Tibial nerve (tissue), 4 donors: ENCODE measurements at regions not wholly inside any gene's neighbourhood (a gene's known extent, or its start where the extent isn't known, plus 50 kb on each side); places are given as distances from the start of the nearest gene placed in this dataset.
"Not testable (repeated sequence)": the region's sequence is repeated elsewhere in the genome, so short reads cannot be mapped to it uniquely, and the experiment has no call there.

Source experiments
- DNase-seq, 2 donors: peaks; one replicate each; pipeline ENCODE4 v3.0.0-alpha.2; 2019; ENCODE audit warnings: low spot score in 2 of 2
- H3K27ac ChIP-seq, 4 donors: fragments of 200-600 bp; sonication (generic) in 3 of 4; one replicate each; pipeline ENCODE4 v1.5.1; 2017 to 2019; ENCODE audit warnings: mild to moderate bottlenecking in 1 of 4
- H3K27me3 ChIP-seq, 2 donors: fragments of 200-600 bp; sonication (generic) in 1 of 2; one replicate each; pipeline versions ENCODE4 v1.5.1 to v1.6.0; 2017 to 2019
- H3K36me3 ChIP-seq, 3 donors: fragments of 200-600 bp; sonication (generic); one replicate each; pipeline ENCODE4 v1.5.1; 2018 to 2019
- H3K4me1 ChIP-seq, 4 donors: fragments of 200-600 bp; sonication (generic) in 3 of 4; one replicate each; pipeline ENCODE4 v1.5.1; 2017 to 2019
- H3K4me3 ChIP-seq, 4 donors: fragments of 200-600 bp; sonication (generic) in 3 of 4; one replicate each; pipeline ENCODE4 v1.5.1; 2017 to 2019; ENCODE audit warnings: mild to moderate bottlenecking in 1 of 4, moderate library complexity in 1 of 4
- H3K9me3 ChIP-seq, 4 donors: fragments of 200-600 bp; sonication (generic) in 3 of 4; one replicate each; pipeline ENCODE4 v1.5.1; 2017 to 2019
- EP300 ChIP-seq, 2 donors: sonication (generic); formaldehyde crosslinking; IDR thresholded peaks; one replicate each; pipeline ENCODE4 v1.6.1; 2017; ENCODE audit warnings: antibody characterized with exemption in 2 of 2, mild to moderate bottlenecking in 1 of 2
- POLR2A ChIP-seq, 2 donors: fragments of 450-650 bp; IDR thresholded peaks; one replicate each; pipeline ENCODE4 v1.6.1; 2017; ENCODE audit warnings: antibody characterized with exemption in 2 of 2, mild to moderate bottlenecking in 2 of 2, moderate library complexity in 2 of 2
- WGBS, 2 donors: methylation state at CpG; one replicate each; pipeline ENCODE4 v1.1.5; 2018; 5-methylcytosine and 5-hydroxymethylcytosine counted together
- TF ChIP-seq, protein P1 (sequence below), 5 experiments: fragments of 200-600 bp in 3 of 5; fragments of 450-650 bp in 2 of 5; sonication (generic) in 3 of 5; IDR thresholded peaks; one replicate each; pipeline ENCODE4 v1.5.1; 2016 to 2019; ENCODE audit warnings: antibody characterized with exemption in 5 of 5, mild to moderate bottlenecking in 3 of 5, moderate library complexity in 2 of 5

DNA sequence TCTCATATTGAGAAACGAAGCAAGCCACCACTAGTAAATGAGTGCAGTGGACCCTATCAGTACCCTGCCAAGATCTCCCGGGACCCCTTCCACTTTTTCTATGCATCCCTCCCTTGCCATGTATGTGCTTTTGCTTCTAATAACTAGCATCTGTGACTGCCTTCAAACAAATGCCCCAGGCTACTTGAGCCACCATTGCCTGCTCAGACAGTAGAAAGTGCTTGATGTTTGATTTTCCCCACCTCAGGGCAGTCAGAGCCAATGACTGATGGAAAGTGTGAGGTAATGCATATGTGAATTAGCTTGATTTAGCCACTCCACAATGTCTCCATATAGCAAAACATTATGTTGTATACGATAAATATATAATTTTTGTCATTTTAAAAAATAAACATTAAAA lies 797.3 kb upstream of the ACO1 start:
- TF ChIP-seq, protein P1, sequence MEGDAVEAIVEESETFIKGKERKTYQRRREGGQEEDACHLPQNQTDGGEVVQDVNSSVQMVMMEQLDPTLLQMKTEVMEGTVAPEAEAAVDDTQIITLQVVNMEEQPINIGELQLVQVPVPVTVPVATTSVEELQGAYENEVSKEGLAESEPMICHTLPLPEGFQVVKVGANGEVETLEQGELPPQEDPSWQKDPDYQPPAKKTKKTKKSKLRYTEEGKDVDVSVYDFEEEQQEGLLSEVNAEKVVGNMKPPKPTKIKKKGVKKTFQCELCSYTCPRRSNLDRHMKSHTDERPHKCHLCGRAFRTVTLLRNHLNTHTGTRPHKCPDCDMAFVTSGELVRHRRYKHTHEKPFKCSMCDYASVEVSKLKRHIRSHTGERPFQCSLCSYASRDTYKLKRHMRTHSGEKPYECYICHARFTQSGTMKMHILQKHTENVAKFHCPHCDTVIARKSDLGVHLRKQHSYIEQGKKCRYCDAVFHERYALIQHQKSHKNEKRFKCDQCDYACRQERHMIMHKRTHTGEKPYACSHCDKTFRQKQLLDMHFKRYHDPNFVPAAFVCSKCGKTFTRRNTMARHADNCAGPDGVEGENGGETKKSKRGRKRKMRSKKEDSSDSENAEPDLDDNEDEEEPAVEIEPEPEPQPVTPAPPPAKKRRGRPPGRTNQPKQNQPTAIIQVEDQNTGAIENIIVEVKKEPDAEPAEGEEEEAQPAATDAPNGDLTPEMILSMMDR (IDR thresholded peaks at IDR 0.05): no peak
- TF ChIP-seq POLR2A (IDR thresholded peaks at IDR 0.05): no peak
- no peak for TF ChIP-seq EP300 (IDR thresholded peaks at IDR 0.05)
- Histone ChIP-seq H3K27me3 (no peaks in the 10 kb centered on the region), H3K36me3 (no peaks in the 10 kb centered on the region), H3K4me3 (no peak overlapping the region), H3K9me3 (no peaks in the 10 kb centered on the region), H3K27ac (no peak overlapping the region), H3K4me1 (no peaks in the 10 kb centered on the region)
- DNase-seq: no peak
- WGBS, 2 donors: 62 to 77% methylated on average over 3 of the region's 3 CpGs

DNA sequence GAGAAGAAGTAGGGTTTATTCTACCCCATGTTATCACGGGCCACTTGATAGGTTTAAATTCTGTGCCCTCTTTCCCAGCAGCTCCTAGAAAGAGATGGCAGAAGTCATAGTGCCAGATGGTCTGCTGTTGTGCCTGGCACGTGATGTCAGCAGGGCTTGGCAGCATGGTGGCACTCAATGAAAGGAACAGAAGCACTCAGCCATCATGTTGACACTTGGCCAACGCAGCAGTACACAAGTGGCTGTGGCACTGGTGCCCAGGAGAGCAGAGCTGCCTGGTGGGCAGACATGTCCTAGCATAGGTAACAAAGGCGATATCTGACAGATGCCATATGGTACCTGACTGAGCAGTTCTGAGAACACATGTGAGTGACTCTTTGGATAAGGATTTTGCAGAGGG lies 796.4 kb upstream of the ACO1 start:
- Histone ChIP-seq H3K36me3 (no peaks in the 10 kb centered on the region), H3K27me3 (no peaks in the 10 kb centered on the region), H3K4me1 (no peaks in the 10 kb centered on the region), H3K4me3 (no peak overlapping the region), H3K27ac (no peak overlapping the region), H3K9me3 (no peaks in the 10 kb centered on the region)
- 93 to 94% methylated on average over 4 of the region's 4 CpGs for WGBS, 2 donors
- TF ChIP-seq EP300 (IDR thresholded peaks at IDR 0.05) (no peak), POLR2A (IDR thresholded peaks at IDR 0.05) (no peak)
- TF ChIP-seq, protein P1 (IDR thresholded peaks at IDR 0.05): no peak
- no peak for DNase-seq

DNA sequence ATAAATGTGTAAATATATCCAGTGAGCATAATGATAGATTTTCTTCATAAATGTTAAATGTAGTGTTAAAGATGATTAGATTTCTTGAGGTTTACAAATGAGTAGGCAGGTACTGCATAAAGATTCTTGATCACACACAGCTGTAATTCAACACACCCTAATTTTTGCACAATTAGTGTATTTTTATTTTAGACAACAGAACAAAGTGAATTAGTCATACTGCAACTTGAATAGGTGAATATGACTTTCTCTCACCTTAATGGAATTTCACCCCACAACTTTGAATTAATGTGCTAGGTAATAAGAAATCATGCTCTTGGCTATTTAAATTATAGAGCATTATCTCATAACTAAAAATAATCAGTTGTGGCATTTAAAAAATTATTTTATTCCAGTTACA lies 795.7 kb upstream of the ACO1 start:
- Histone ChIP-seq H3K27ac (no peak overlapping the region), H3K27me3 (no peaks in the 10 kb centered on the region), H3K4me1 (no peaks in the 10 kb centered on the region), H3K4me3 (no peak overlapping the region), H3K36me3 (no peaks in the 10 kb centered on the region), H3K9me3 (no peaks in the 10 kb centered on the region)
- DNase-seq: no peak
- TF ChIP-seq POLR2A (IDR thresholded peaks at IDR 0.05) (no peak), EP300 (IDR thresholded peaks at IDR 0.05) (no peak)
- TF ChIP-seq, protein P1 (IDR thresholded peaks at IDR 0.05): no peak

DNA sequence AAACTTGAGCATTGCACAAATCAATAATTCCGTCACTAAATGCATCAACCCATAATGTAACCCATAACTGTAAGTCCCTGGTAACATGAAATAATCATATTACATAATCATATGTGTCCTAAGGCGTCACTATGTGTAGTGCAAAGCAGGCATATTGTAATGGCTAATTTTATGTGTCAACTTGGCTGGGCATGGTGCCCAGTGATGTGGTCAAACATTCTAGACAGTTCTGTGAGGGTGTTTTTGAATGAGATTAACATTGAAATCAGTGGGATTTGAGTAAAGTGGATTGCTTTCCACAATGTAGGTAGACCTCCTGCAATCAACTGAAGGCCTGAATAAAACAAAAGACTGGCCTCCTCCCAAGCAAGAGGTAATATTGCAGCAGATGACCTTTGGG lies 794.4 kb upstream of the ACO1 start:
- 73 to 78% methylated on average over 2 of the region's 2 CpGs for WGBS, 2 donors
- DNase-seq: no peak
- Histone ChIP-seq H3K4me1 (no peaks in the 10 kb centered on the region), H3K9me3 (no peaks in the 10 kb centered on the region), H3K4me3 (no peak overlapping the region), H3K27me3 (no peaks in the 10 kb centered on the region), H3K27ac (no peak overlapping the region), H3K36me3 (no peaks in the 10 kb centered on the region)
- no peak for TF ChIP-seq POLR2A (IDR thresholded peaks at IDR 0.05)
- TF ChIP-seq EP300 (IDR thresholded peaks at IDR 0.05): no peak
- TF ChIP-seq, protein P1 (IDR thresholded peaks at IDR 0.05): no peak

DNA sequence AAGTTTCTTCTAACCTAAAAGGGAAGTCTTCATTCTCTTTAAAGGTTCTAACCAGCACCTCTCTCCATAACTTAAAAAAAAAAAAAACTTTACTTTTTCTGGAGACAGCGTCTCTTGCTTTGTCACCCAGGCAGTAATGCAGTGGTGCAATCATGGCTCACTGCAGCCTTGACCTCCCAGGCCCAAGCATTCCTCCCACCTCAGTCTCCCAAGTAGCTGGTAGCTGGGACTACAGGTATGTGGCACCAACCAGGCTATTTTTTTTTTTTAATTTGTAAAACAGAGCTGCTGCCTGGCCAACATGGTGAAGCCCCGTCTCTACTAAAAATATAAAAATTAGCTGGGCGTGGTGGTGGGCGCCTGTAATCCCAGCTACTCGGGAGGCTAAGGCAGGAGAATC lies 787.4 kb upstream of the ACO1 start:
- not testable (repeated sequence) for DNase-seq, H3K27me3 ChIP-seq, H3K4me3 ChIP-seq, H3K27ac ChIP-seq, H3K36me3 ChIP-seq, H3K9me3 ChIP-seq, H3K4me1 ChIP-seq
- WGBS, 2 donors: 85 to 89% methylated on average over 5 of the region's 5 CpGs

DNA sequence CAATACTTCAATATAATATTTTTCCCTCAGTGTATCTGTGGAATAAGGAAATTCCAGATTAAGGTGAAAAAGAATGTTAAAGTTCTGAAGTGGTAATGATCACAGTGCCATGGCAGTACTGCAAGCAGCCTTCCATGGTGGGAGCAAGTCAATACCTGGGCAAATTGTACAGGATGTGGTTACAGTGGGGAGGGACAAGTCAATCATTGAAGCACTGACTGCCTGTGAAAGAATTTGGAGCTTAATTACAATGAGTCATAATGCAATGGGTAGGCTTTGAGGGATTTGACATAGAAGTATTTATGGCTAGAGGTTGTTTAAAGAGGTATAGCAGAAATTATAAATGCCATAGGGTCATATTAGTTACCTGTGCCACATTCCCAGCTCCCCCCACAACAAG lies 786.5 kb upstream of the ACO1 start:
- no peaks in the 10 kb centered on the region for H3K27me3 ChIP-seq
- no peak overlapping the region for H3K27ac ChIP-seq
- TF ChIP-seq EP300 (IDR thresholded peaks at IDR 0.05) (no peak), POLR2A (IDR thresholded peaks at IDR 0.05) (no peak)
- TF ChIP-seq, protein P1 (IDR thresholded peaks at IDR 0.05): no peak
- no peak for DNase-seq
- no peaks in the 10 kb centered on the region for H3K36me3 ChIP-seq
- no peaks in the 10 kb centered on the region for H3K4me1 ChIP-seq
- no peak overlapping the region for H3K4me3 ChIP-seq
- H3K9me3 ChIP-seq: no peaks in the 10 kb centered on the region
